PC-9 (cell line): ENCODE measurements at regions not wholly inside any gene's neighbourhood (a gene's known extent, or its start where the extent isn't known, plus 50 kb on each side); places are given as distances from the start of the nearest gene placed in this dataset.

Experiments
- BruUV-seq: library from RNA; stranded (reverse); fragments of 400-500 nt; replicated peaks from 2 replicates; lab custom pipeline; 2021; lab: Mats Ljungman, UMichigan
- CTCF ChIA-PET: fragments of 300-600 bp; sonication (Branson Sonifier 250); formaldehyde crosslinking; loops from one replicate; lab custom pipeline; 2022; ENCODE audit warnings: antibody characterized with exemption; lab: Charles Lee
- POLR2A ChIA-PET: fragments of 300-600 bp; sonication (Branson Sonifier 250); formaldehyde crosslinking; loops from one replicate; lab custom pipeline; 2022; ENCODE audit warnings: antibody characterized with exemption; ENCODE audit not compliant: unreplicated experiment; lab: Charles Lee
- DNase-seq, 2 experiments: peaks; one replicate each; pipeline versions ENCODE4 v3.0.0 to v3.0.0-alpha.2; 2015 to 2022; ENCODE audit warnings: mixed read lengths in 1 of 2
- H2AFZ ChIP-seq: fragments of 200-600 bp; sonication (generic); 2 replicates; pipeline ENCODE4 v1.8.1; 2017; ENCODE audit warnings: antibody characterized with exemption
- H3F3A ChIP-seq: fragments of 200-600 bp; sonication (generic); 2 replicates; pipeline ENCODE4 v1.8.1; 2017; ENCODE audit warnings: antibody characterized with exemption, mild to moderate bottlenecking, low read depth; ENCODE audit not compliant: insufficient read depth
- H3K27ac ChIP-seq: fragments of 200-600 bp; sonication (generic); 2 replicates; pipeline ENCODE4 v1.6.1; 2016; ENCODE audit warnings: mixed run types
- H3K27me3 ChIP-seq: fragments of 200-600 bp; sonication (generic); 2 replicates; pipeline ENCODE4 v1.6.1; 2016; ENCODE audit warnings: low read depth, mixed run types; ENCODE audit not compliant: insufficient read depth
- H3K36me3 ChIP-seq: fragments of 200-600 bp; sonication (generic); 2 replicates; pipeline ENCODE4 v1.6.1; 2016; ENCODE audit warnings: low read depth, mixed run types
- H3K4me1 ChIP-seq: fragments of 200-600 bp; sonication (generic); replicated peaks from 2 replicates; pipeline ENCODE4 v1.6.1; 2016; ENCODE audit warnings: mixed run types; ENCODE audit not compliant: insufficient read depth
- H3K4me2 ChIP-seq: fragments of 200-600 bp; sonication (generic); 2 replicates; pipeline ENCODE4 v1.6.1; 2017; ENCODE audit warnings: mixed run types
- H3K4me3 ChIP-seq: fragments of 200-600 bp; sonication (generic); 2 replicates; pipeline ENCODE4 v1.6.1; 2016; ENCODE audit warnings: mixed run types
- H3K79me2 ChIP-seq: fragments of 200-600 bp; sonication (generic); 2 replicates; pipeline ENCODE4 v1.6.1; 2017; ENCODE audit warnings: low read depth, mixed run types
- H3K9me2 ChIP-seq: fragments of 200-600 bp; sonication (generic); 2 replicates; pipeline ENCODE4 v1.8.1; 2017; ENCODE audit warnings: mild to moderate bottlenecking; ENCODE audit not compliant: insufficient read depth
- H3K9me3 ChIP-seq: fragments of 200-600 bp; sonication (generic); 2 replicates; pipeline ENCODE4 v1.8.1; 2016; ENCODE audit warnings: low read depth; ENCODE audit not compliant: insufficient read depth
- H4K20me1 ChIP-seq: fragments of 200-600 bp; sonication (generic); 2 replicates; pipeline ENCODE4 v1.8.1; 2017; ENCODE audit not compliant: insufficient read depth
- CTCF ChIP-seq: fragments of 200-600 bp; sonication (generic); conservative IDR thresholded peaks from 2 replicates; pipeline ENCODE4 v1.6.1; 2017; ENCODE audit warnings: mixed run types, antibody characterized with exemption, mild to moderate bottlenecking, moderate library complexity
- EZH2 ChIP-seq: fragments of 200-600 bp; sonication (generic); IDR thresholded peaks from 2 replicates; pipeline ENCODE4 v1.8.0; 2017; ENCODE audit warnings: antibody characterized with exemption, low read depth
- intact Hi-C: fragments of 100-400 bp; cut with micrococcal nuclease; formaldehyde crosslinking; loops from one replicate; pipeline ENCODE4 v1.10.0; 2022; ENCODE audit not compliant: unreplicated experiment

- H3K27ac ChIP-seq = no peak overlapping the region
- no peaks in the 10 kb centered on the region for H3K27me3 ChIP-seq
- no peak for DNase-seq
- peaks cover 4% of the 10 kb centered on the region; the same call in 1 of the 2 replicates for H3K9me3 ChIP-seq
- intact Hi-C loops = no loop called here
- H3K36me3 ChIP-seq = no peaks in the 10 kb centered on the region
- no peaks in the 10 kb centered on the region for H3F3A ChIP-seq
- H3K4me1 ChIP-seq = no peaks in the 10 kb centered on the region; the same call in 1 of the 2 replicates
- no peaks in the 10 kb centered on the region for H4K20me1 ChIP-seq
- no peak overlapping the region for H3K4me3 ChIP-seq
- CTCF ChIA-PET = no interaction called here
- H3K9me2 ChIP-seq = no peaks in the 10 kb centered on the region
- POLR2A ChIA-PET = no interaction called here
- H3K4me2 ChIP-seq = no peak overlapping the region
- TF ChIP-seq EZH2 (no peak), CTCF (no peak)
- H3K79me2 ChIP-seq = no peaks in the 10 kb centered on the region
- no TSS peak for BruUV-seq
- H2AFZ ChIP-seq = no peak overlapping the region
Observed at GRCh38 chr12:43208627-43209026, 343.4 kb downstream of the ADAMTS20 start.

- Histone ChIP-seq H3K27ac (no peak overlapping the region), H3K79me2 (no peaks in the 10 kb centered on the region), H3K9me2 (no peaks in the 10 kb centered on the region), H3K9me3 (peaks cover 4% of the 10 kb centered on the region; the same call in 1 of the 2 replicates), H3K4me1 (no peaks in the 10 kb centered on the region; the same call in 1 of the 2 replicates), H4K20me1 (no peaks in the 10 kb centered on the region), H2AFZ (no peak overlapping the region), H3F3A (no peaks in the 10 kb centered on the region), H3K4me2 (no peak overlapping the region), H3K27me3 (no peaks in the 10 kb centered on the region), H3K4me3 (no peak overlapping the region), H3K36me3 (no peaks in the 10 kb centered on the region)
- no TSS peak for BruUV-seq
- no peak for TF ChIP-seq EZH2
- TF ChIP-seq CTCF = no peak
- intact Hi-C loops = no loop called here
- ChIA-PET POLR2A (no interaction called here), CTCF (no interaction called here)
- no peak for DNase-seq
Observed at GRCh38 chr12:43208221-43208620, 343.8 kb downstream of the ADAMTS20 start.

GRCh38 chr12:43206396-43206795, 345.6 kb downstream of the ADAMTS20 start:
- CTCF ChIA-PET = no interaction called here
- intact Hi-C loops = no loop called here
- peaks cover 4% of the 10 kb centered on the region; the same call in 1 of the 2 replicates for H3K9me3 ChIP-seq
- H3K4me2 ChIP-seq = no peak overlapping the region
- no peak overlapping the region for H3K27ac ChIP-seq
- BruUV-seq = no TSS peak
- H3K9me2 ChIP-seq = no peaks in the 10 kb centered on the region
- DNase-seq = no peak
- no peaks in the 10 kb centered on the region for H4K20me1 ChIP-seq
- H3K79me2 ChIP-seq = no peaks in the 10 kb centered on the region
- no peaks in the 10 kb centered on the region; the same call in 1 of the 2 replicates for H3K4me1 ChIP-seq
- H3K27me3 ChIP-seq = no peaks in the 10 kb centered on the region
- H3K4me3 ChIP-seq = no peak overlapping the region
- H2AFZ ChIP-seq = no peak overlapping the region
- no peaks in the 10 kb centered on the region for H3K36me3 ChIP-seq
- TF ChIP-seq CTCF (no peak), EZH2 (no peak)
- POLR2A ChIA-PET = interaction anchor here (0.7 kb wide), 1 partner anchor 64 kb away, joined by 6 read pairs; no protein-coding TSS in a partner anchor
- H3F3A ChIP-seq = no peaks in the 10 kb centered on the region
